ENCODE measurements at regions not wholly inside any gene's neighbourhood (a gene's known extent, or its start where the extent isn't known, plus 50 kb on each side); places are given as distances from the start of the nearest gene placed in this dataset.

- Histone ChIP-seq H3K4me3 (no peak overlapping the region), H3K4me1 (peaks cover 3 to 11% of the 10 kb centered on the region in 2 donors), H3K27ac (no peak overlapping the region), H3K36me3 (no peaks in the 10 kb centered on the region), H3K27me3 (no peaks in the 10 kb centered on the region), H3K9me3 (no peaks in the 10 kb centered on the region)
- TF ChIP-seq CTCF (IDR thresholded peaks at IDR 0.05) (no peak), POLR2A (IDR thresholded peaks at IDR 0.05) (no peak), POLR2AphosphoS5 (IDR thresholded peaks at IDR 0.05) (no peak)
- intact Hi-C loops (cut with DNase I; ENCODE audit: low total_unique reads) = no loop called here
- no peak for DNase-seq (ENCODE audit: low spot score in 2 of 2)
These were observed 163.3 kb downstream of the RHOU start for GRCh38 chr1:228898582-228898992.

- no peaks in the 10 kb centered on the region for H3K36me3 ChIP-seq
- TF ChIP-seq POLR2AphosphoS5 (IDR thresholded peaks at IDR 0.05) (no peak), POLR2A (IDR thresholded peaks at IDR 0.05) (no peak), CTCF (IDR thresholded peaks at IDR 0.05) (no peak)
- peaks cover 3 to 17% of the 10 kb centered on the region in 2 donors for H3K4me1 ChIP-seq
- no peaks in the 10 kb centered on the region for H3K9me3 ChIP-seq
- H3K4me3 ChIP-seq = no peak overlapping the region
- DNase-seq (ENCODE audit: low spot score in 2 of 2) = no peak
- intact Hi-C loops (cut with DNase I; ENCODE audit: low total_unique reads) = no loop called here
- H3K27me3 ChIP-seq = no peaks in the 10 kb centered on the region
- H3K27ac ChIP-seq = peak overlapping the region; percentile 69 to 84
These were observed 164.2 kb downstream of the RHOU start for GRCh38 chr1:228899421-228899956.

GRCh38 chr1:228900099-228900885, 165.0 kb downstream of the RHOU start:
- TF ChIP-seq POLR2AphosphoS5 (IDR thresholded peaks at IDR 0.05) = peak in 1 of 3 donors; percentile 10
- TF ChIP-seq POLR2A (IDR thresholded peaks at IDR 0.05) = no peak
- H3K27ac ChIP-seq = peak overlapping the region; percentile 69 to 84
- H3K9me3 ChIP-seq = no peaks in the 10 kb centered on the region
- H3K4me3 ChIP-seq = peak overlapping the region in 1 of 3 donors; percentile 5
- H3K36me3 ChIP-seq = no peaks in the 10 kb centered on the region
- H3K27me3 ChIP-seq = no peaks in the 10 kb centered on the region
- peak in 1 of 2 donors; percentile 56 for DNase-seq (ENCODE audit: low spot score in 2 of 2)
- intact Hi-C loops (cut with DNase I; ENCODE audit: low total_unique reads) = no loop called here
- H3K4me1 ChIP-seq = peaks cover 3 to 17% of the 10 kb centered on the region in 2 donors

- Histone ChIP-seq H3K4me3 (no peak overlapping the region), H3K9me3 (no peaks in the 10 kb centered on the region), H3K27me3 (no peaks in the 10 kb centered on the region), H3K4me1 (peaks cover 3 to 17% of the 10 kb centered on the region in 2 donors), H3K27ac (peak overlapping the region; percentile 25 to 84), H3K36me3 (no peaks in the 10 kb centered on the region)
- no peak for TF ChIP-seq POLR2A (IDR thresholded peaks at IDR 0.05)
- no peak for TF ChIP-seq CTCF (IDR thresholded peaks at IDR 0.05)
- TF ChIP-seq POLR2AphosphoS5 (IDR thresholded peaks at IDR 0.05) = no peak
- no peak for DNase-seq (ENCODE audit: low spot score in 2 of 2)
- intact Hi-C loops (cut with DNase I; ENCODE audit: low total_unique reads) = no loop called here
These were observed 165.7 kb downstream of the RHOU start for GRCh38 chr1:228900886-228901392.

- Histone ChIP-seq H3K27ac (peak overlapping the region; percentile 21 to 84), H3K4me3 (no peak overlapping the region), H3K36me3 (no peaks in the 10 kb centered on the region), H3K27me3 (no peaks in the 10 kb centered on the region), H3K4me1 (peaks cover 3 to 17% of the 10 kb centered on the region in 2 donors), H3K9me3 (no peaks in the 10 kb centered on the region)
- TF ChIP-seq CTCF (IDR thresholded peaks at IDR 0.05) (no peak), POLR2AphosphoS5 (IDR thresholded peaks at IDR 0.05) (no peak), POLR2A (IDR thresholded peaks at IDR 0.05) (no peak)
- DNase-seq (ENCODE audit: low spot score in 2 of 2) = no peak
- intact Hi-C loops (cut with DNase I; ENCODE audit: low total_unique reads) = no loop called here
These were observed 166.8 kb downstream of the RHOU start for GRCh38 chr1:228901936-228902681.

All from breast epithelium (tissue), 4 donors.